ENCODE measurements at regions not wholly inside any gene's neighbourhood (a gene's known extent, or its start where the extent isn't known, plus 50 kb on each side); places are given as distances from the start of the nearest gene placed in this dataset.

DNA sequence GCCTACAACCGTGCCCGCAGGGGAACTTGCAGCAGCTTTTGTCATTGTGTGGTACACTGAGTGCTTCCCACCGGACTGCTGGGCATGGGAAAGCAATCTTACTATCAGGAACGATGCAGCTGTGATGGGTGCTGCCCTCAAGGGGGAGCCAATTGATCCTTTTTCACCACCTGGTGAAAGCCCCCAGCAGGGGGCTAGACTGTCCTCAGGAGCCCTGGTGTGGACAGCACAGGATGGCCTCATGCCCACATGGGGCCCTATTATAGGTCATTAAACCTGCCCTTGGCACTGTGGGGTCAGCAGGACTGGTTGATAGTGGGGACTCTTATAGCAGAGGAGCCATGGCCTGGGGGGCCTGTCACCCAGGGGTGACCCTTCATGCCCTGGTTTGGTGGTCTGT is 172.2 kb downstream of the GLI2 start:
- intact Hi-C loops (cut with DNase I) = no loop called here
- TF ChIP-seq CTCF (IDR thresholded peaks at IDR 0.05) (no peak), POLR2A (IDR thresholded peaks at IDR 0.05) (no peak), EP300 (IDR thresholded peaks at IDR 0.05) (no peak)
- Histone ChIP-seq H3K9me3 (no peaks in the 10 kb centered on the region), H3K4me1 (ENCODE audit: insufficient read depth) (peaks cover 34% of the 10 kb centered on the region), H3K27ac (no peak overlapping the region), H3K27me3 (no peaks in the 10 kb centered on the region), H3K36me3 (no peaks in the 10 kb centered on the region), H3K4me3 (no peak overlapping the region)
- peak in 1 of 5 donors; percentile 30 for DNase-seq
- WGBS, 3 donors = 83 to 95% (median 91%) methylated on average over 4 of the region's 4 CpGs

- no peaks in the 10 kb centered on the region for H3K27me3 ChIP-seq
- no peak for TF ChIP-seq POLR2A (IDR thresholded peaks at IDR 0.05)
- no peak for TF ChIP-seq CTCF (IDR thresholded peaks at IDR 0.05)
- no peak for TF ChIP-seq EP300 (IDR thresholded peaks at IDR 0.05)
- no peak overlapping the region for H3K27ac ChIP-seq
- no peaks in the 10 kb centered on the region for H3K9me3 ChIP-seq
- no peak for DNase-seq
- no peak overlapping the region for H3K4me3 ChIP-seq
- intact Hi-C loops (cut with DNase I) = no loop called here
- peaks cover 36% of the 10 kb centered on the region for H3K4me1 ChIP-seq (ENCODE audit: insufficient read depth)
- 78 to 87% (median 85%) methylated on average over 5 of the region's 5 CpGs for WGBS, 3 donors
- no peaks in the 10 kb centered on the region for H3K36me3 ChIP-seq
Observed at GRCh38 chr2:120908314-120908975, 172.8 kb downstream of the GLI2 start.

GRCh38 chr2:120909102-120909501 is 173.4 kb downstream of the GLI2 start:
- no peaks in the 10 kb centered on the region for H3K27me3 ChIP-seq
- H3K36me3 ChIP-seq = no peaks in the 10 kb centered on the region
- no peak overlapping the region for H3K4me3 ChIP-seq
- 86 to 95% (median 93%) methylated on average over 2 of the region's 2 CpGs for WGBS, 3 donors
- intact Hi-C loops (cut with DNase I) = no loop called here
- no peak for DNase-seq
- no peaks in the 10 kb centered on the region for H3K9me3 ChIP-seq
- H3K27ac ChIP-seq = peak overlapping the region in 1 of 2 donors; percentile 2
- H3K4me1 ChIP-seq (ENCODE audit: insufficient read depth) = peaks cover 40% of the 10 kb centered on the region
- no peak for TF ChIP-seq POLR2A (IDR thresholded peaks at IDR 0.05)
- TF ChIP-seq CTCF (IDR thresholded peaks at IDR 0.05) = no peak
- TF ChIP-seq EP300 (IDR thresholded peaks at IDR 0.05) = no peak

DNA sequence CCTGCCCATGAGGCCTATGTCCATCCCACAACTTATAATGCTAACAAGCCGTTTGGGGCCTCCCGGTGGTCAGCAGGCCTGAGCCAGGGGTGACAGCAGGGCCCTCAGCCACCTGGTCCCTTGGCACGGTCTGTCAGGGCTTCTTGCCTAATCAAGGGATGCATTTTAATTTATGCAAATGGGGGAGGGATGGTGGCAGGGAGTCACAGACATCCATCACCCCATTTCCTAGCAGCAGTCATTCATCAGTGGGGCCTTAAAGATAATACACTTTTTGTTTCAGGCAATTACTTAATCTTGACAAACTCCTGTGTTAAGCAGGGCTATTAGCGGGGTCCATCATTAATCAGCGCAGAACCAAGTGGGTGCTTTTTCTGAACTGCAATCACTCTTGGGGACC is 174.5 kb downstream of the GLI2 start:
- peaks cover 40% of the 10 kb centered on the region for H3K4me1 ChIP-seq (ENCODE audit: insufficient read depth)
- 74 to 81% (median 77%) methylated on average over 5 of the region's 5 CpGs for WGBS, 3 donors
- TF ChIP-seq EP300 (IDR thresholded peaks at IDR 0.05) (no peak), CTCF (IDR thresholded peaks at IDR 0.05) (no peak), POLR2A (IDR thresholded peaks at IDR 0.05) (no peak)
- H3K27me3 ChIP-seq = no peaks in the 10 kb centered on the region
- H3K36me3 ChIP-seq = no peaks in the 10 kb centered on the region
- no peak for DNase-seq
- no peak overlapping the region for H3K4me3 ChIP-seq
- H3K9me3 ChIP-seq = no peaks in the 10 kb centered on the region
- intact Hi-C loops (cut with DNase I) = loop anchor here in 3 of 4 donors (5.0 to 10.0 kb wide), 2 partner anchors 173 to 175 kb away; partner anchors contain the start of gene GLI2 (in 3 of the 3)
- peak overlapping the region in 1 of 2 donors; percentile 85 for H3K27ac ChIP-seq

All from ovary (tissue), 7 donors.